GM23338 (cell line): ENCODE measurements at regions not wholly inside any gene's neighbourhood (a gene's known extent, or its start where the extent isn't known, plus 50 kb on each side); places are given as distances from the start of the nearest gene placed in this dataset.

Experiments used
- ATAC-seq: fragments of 200-7000 bp; cut with Tn5 transposase; 3 replicates; pipeline ENCODE4 v1.9.1; 2020
- DNase-seq: peaks from one replicate; pipeline ENCODE4 v3.0.0-alpha.2; 2015; ENCODE audit warnings: low spot score
- H2AFZ ChIP-seq: fragments of 200-600 bp; sonication (generic); 2 replicates; pipeline ENCODE4 v1.8.0; 2016; ENCODE audit warnings: antibody characterized with exemption, mild to moderate bottlenecking, moderate library complexity
- H3F3A ChIP-seq: fragments of 200-600 bp; sonication (generic); replicated peaks from 2 replicates; pipeline ENCODE4 v1.8.0; 2017; ENCODE audit warnings: antibody characterized with exemption, mixed run types, low read depth
- H3K27ac ChIP-seq: fragments of 200-600 bp; sonication (generic); 2 replicates; pipeline ENCODE4 v1.6.1; 2016; ENCODE audit warnings: low read depth
- H3K27me3 ChIP-seq: fragments of 200-600 bp; sonication (generic); 2 replicates; pipeline ENCODE4 v1.8.0; 2016; ENCODE audit warnings: mild to moderate bottlenecking, mixed run types, moderate library complexity; ENCODE audit not compliant: insufficient read depth
- H3K36me3 ChIP-seq: fragments of 200-600 bp; sonication (generic); 2 replicates; pipeline ENCODE4 v1.8.0; 2016; ENCODE audit warnings: mild to moderate bottlenecking; ENCODE audit not compliant: insufficient read depth
- H3K4me1 ChIP-seq: fragments of 200-600 bp; sonication (generic); 2 replicates; pipeline ENCODE4 v1.8.0; 2016; ENCODE audit warnings: mild to moderate bottlenecking, moderate library complexity; ENCODE audit not compliant: insufficient read depth
- H3K4me2 ChIP-seq: fragments of 200-600 bp; sonication (generic); 2 replicates; pipeline ENCODE4 v1.7.1; 2017; ENCODE audit warnings: mixed run types
- H3K4me3 ChIP-seq: fragments of 200-600 bp; sonication (generic); 2 replicates; pipeline ENCODE4 v1.6.1; 2016; ENCODE audit warnings: mixed run types
- H3K79me2 ChIP-seq: fragments of 200-600 bp; sonication (generic); replicated peaks from 2 replicates; pipeline ENCODE4 v1.8.0; 2017; ENCODE audit warnings: mild to moderate bottlenecking; ENCODE audit not compliant: insufficient read depth
- H3K9me2 ChIP-seq: fragments of 200-600 bp; sonication (generic); 2 replicates; pipeline ENCODE4 v1.8.0; 2017; ENCODE audit not compliant: insufficient read depth
- H4K20me1 ChIP-seq: fragments of 200-600 bp; sonication (generic); replicated peaks from 2 replicates; pipeline ENCODE4 v1.8.0; 2017; ENCODE audit warnings: mild to moderate bottlenecking; ENCODE audit not compliant: insufficient read depth
- H3K27ac Mint-ChIP-seq: 2 replicates; pipeline ENCODE4 v1.8.0; 2020; ENCODE audit warnings: inconsistent platforms, mild to moderate bottlenecking, moderate library complexity, mixed read lengths
- H3K27me3 Mint-ChIP-seq: 3 replicates; pipeline ENCODE4 v1.8.0; 2022; ENCODE audit warnings: low read depth, mild to moderate bottlenecking, moderate library complexity, mixed read lengths, inconsistent platforms; ENCODE audit not compliant: insufficient read depth, poor library complexity
- H3K36me3 Mint-ChIP-seq: 3 replicates; pipeline ENCODE4 v1.8.0; 2021; ENCODE audit warnings: low read depth, mild to moderate bottlenecking, inconsistent platforms, moderate library complexity, mixed read lengths
- H3K4me1 Mint-ChIP-seq: 3 replicates; pipeline ENCODE4 v1.8.0; 2020; ENCODE audit warnings: mild to moderate bottlenecking, inconsistent platforms, mixed read lengths
- H3K4me3 Mint-ChIP-seq: 3 replicates; pipeline ENCODE4 v1.8.0; 2021; ENCODE audit warnings: moderate library complexity, mild to moderate bottlenecking, inconsistent platforms, mixed read lengths
- H3K9me3 Mint-ChIP-seq: 3 replicates; pipeline ENCODE4 v1.8.0; 2020; ENCODE audit warnings: moderate library complexity, mild to moderate bottlenecking, inconsistent platforms, mixed read lengths
- CREB1 ChIP-seq: fragments of 250-450 bp; sonication (Bioruptor Pico); IDR thresholded peaks from 2 replicates; pipeline ENCODE4 v1.5.0; 2020; ENCODE audit warnings: low read depth, mild to moderate bottlenecking, moderate library complexity
- CTCF ChIP-seq, 2 experiments: fragments of 200-600 bp in 1 of 2; sonication (generic) in 1 of 2; conservative IDR thresholded peaks; 2 replicates each; pipeline versions ENCODE4 v1.5.1 to v1.6.1; 2016 to 2017; ENCODE audit warnings: antibody characterized with exemption in 2 of 2, low read depth in 2 of 2, mild to moderate bottlenecking in 2 of 2, moderate library complexity in 1 of 2
- ETS1 ChIP-seq: IDR thresholded peaks from 2 replicates; pipeline ENCODE4 v1.6.1; 2016; ENCODE audit warnings: antibody characterized with exemption
- EZH2 ChIP-seq: fragments of 200-600 bp; sonication (generic); IDR thresholded peaks from one replicate; pipeline ENCODE4 v1.8.0; 2017; ENCODE audit warnings: antibody characterized with exemption, mild to moderate bottlenecking, low read depth; ENCODE audit not compliant: unreplicated experiment
- EZH2phosphoT487 ChIP-seq: fragments of 200-600 bp; sonication (generic); IDR thresholded peaks from one replicate; pipeline ENCODE4 v1.8.1; 2018; ENCODE audit warnings: antibody characterized with exemption; ENCODE audit not compliant: unreplicated experiment
- JUNB ChIP-seq: IDR thresholded peaks from one replicate; pipeline ENCODE4 v1.6.1; 2016; ENCODE audit warnings: antibody characterized with exemption; ENCODE audit not compliant: unreplicated experiment
- NANOG ChIP-seq: IDR thresholded peaks from 2 replicates; pipeline ENCODE4 v1.6.1; 2016; ENCODE audit warnings: antibody characterized with exemption, borderline replicate concordance
- POLR2AphosphoS5 ChIP-seq: IDR thresholded peaks from 2 replicates; pipeline ENCODE4 v1.6.1; 2016; ENCODE audit warnings: antibody characterized with exemption, low read depth
- STAT1 ChIP-seq: IDR thresholded peaks from one replicate; pipeline ENCODE4 v1.6.1; 2016; ENCODE audit warnings: antibody characterized with exemption; ENCODE audit not compliant: unreplicated experiment
- ZNF114 ChIP-seq: fragments of 250-450 bp; sonication (Bioruptor Pico); IDR thresholded peaks from 2 replicates; pipeline ENCODE4 v1.5.0; 2020; ENCODE audit warnings: mild to moderate bottlenecking, moderate library complexity
- ZNF331 ChIP-seq: fragments of 250-450 bp; sonication (Bioruptor Pico); IDR thresholded peaks from 2 replicates; pipeline ENCODE4 v1.5.0; 2020; ENCODE audit warnings: low read depth, mild to moderate bottlenecking, moderate library complexity

GRCh38 chr2:228545041-228545747, 363.7 kb upstream of the SPHKAP start:
- no peak overlapping the region for H2AFZ ChIP-seq
- Mint-ChIP-seq H3K4me1 (no peaks in the 10 kb centered on the region), H3K36me3 (peaks cover 10% of the 10 kb centered on the region; the same call in 1 of the 3 replicates), H3K4me3 (no peak overlapping the region), H3K9me3 (peaks cover 22% of the 10 kb centered on the region), H3K27ac (no peak overlapping the region), H3K27me3 (peaks cover 4% of the 10 kb centered on the region)
- H3F3A ChIP-seq = no peaks in the 10 kb centered on the region
- H3K27me3 ChIP-seq = no peaks in the 10 kb centered on the region
- H3K4me1 ChIP-seq = no peaks in the 10 kb centered on the region
- TF ChIP-seq POLR2AphosphoS5 = no peak
- no peak for TF ChIP-seq JUNB
- TF ChIP-seq STAT1 = no peak
- no peak for TF ChIP-seq CREB1 (CRISPR knock-in tag)
- no peak for TF ChIP-seq EZH2phosphoT487
- TF ChIP-seq CTCF (conservative IDR thresholded peaks at IDR 0.05; ENCODE audit: low read depth in 2 of 2) = no peak
- TF ChIP-seq ETS1 = no peak
- TF ChIP-seq ZNF331 = no peak
- no peak for DNase-seq
- ATAC-seq = no peak
- H3K27ac ChIP-seq = no peak overlapping the region
- no peak overlapping the region for H3K4me2 ChIP-seq
- no peaks in the 10 kb centered on the region for H3K36me3 ChIP-seq
- H4K20me1 ChIP-seq = no peaks in the 10 kb centered on the region
- no peaks in the 10 kb centered on the region for H3K79me2 ChIP-seq
- peaks cover 3% of the 10 kb centered on the region; the same call in 1 of the 2 replicates for H3K9me2 ChIP-seq
- no peak overlapping the region for H3K4me3 ChIP-seq

- H4K20me1 ChIP-seq = no peaks in the 10 kb centered on the region
- no peak overlapping the region for H2AFZ ChIP-seq
- H3K4me1 Mint-ChIP-seq = no peaks in the 10 kb centered on the region
- H3K4me2 ChIP-seq = no peak overlapping the region
- H3K36me3 Mint-ChIP-seq = peaks cover 19% of the 10 kb centered on the region; the same call in 1 of the 3 replicates
- no peaks in the 10 kb centered on the region for H3K27me3 ChIP-seq
- no peaks in the 10 kb centered on the region for H3K79me2 ChIP-seq
- no peak overlapping the region for H3K4me3 Mint-ChIP-seq
- no peak overlapping the region for H3K4me3 ChIP-seq
- peaks cover 35% of the 10 kb centered on the region for H3K9me3 Mint-ChIP-seq
- no peak for ATAC-seq
- DNase-seq = no peak
- peaks cover 3% of the 10 kb centered on the region; the same call in 1 of the 2 replicates for H3K9me2 ChIP-seq
- H3K27ac Mint-ChIP-seq = no peak overlapping the region
- no peak overlapping the region for H3K27ac ChIP-seq
- H3K27me3 Mint-ChIP-seq = peaks cover 4% of the 10 kb centered on the region
- peaks cover 4% of the 10 kb centered on the region; the same call in 1 of the 2 replicates for H3K36me3 ChIP-seq
- H3K4me1 ChIP-seq = no peaks in the 10 kb centered on the region
- H3F3A ChIP-seq = no peaks in the 10 kb centered on the region
- TF ChIP-seq CREB1 (CRISPR knock-in tag) = no peak
- TF ChIP-seq ZNF114 (CRISPR knock-in tag) = no peak
- TF ChIP-seq NANOG = no peak
- no peak for TF ChIP-seq EZH2
- no peak for TF ChIP-seq POLR2AphosphoS5
- no peak for TF ChIP-seq STAT1
- TF ChIP-seq ETS1 = no peak
Observed at GRCh38 chr2:228543117-228543516, 361.6 kb upstream of the SPHKAP start.
